Vagina (tissue), 2 donors: ENCODE measurements at regions not wholly inside any gene's neighbourhood (a gene's known extent, or its start where the extent isn't known, plus 50 kb on each side); places are given as distances from the start of the nearest gene placed in this dataset.

Experiments used
- POLR2A ChIP-seq, 2 donors: fragments of 450-650 bp; IDR thresholded peaks; one replicate each; pipeline ENCODE4 v1.6.1; 2017; ENCODE audit warnings: antibody characterized with exemption in 2 of 2, mild to moderate bottlenecking in 2 of 2, moderate library complexity in 2 of 2
- POLR2AphosphoS5 ChIP-seq, 2 donors: sonication (generic); formaldehyde crosslinking; IDR thresholded peaks; one replicate each; pipeline ENCODE4 v1.9.0; 2017; ENCODE audit warnings: antibody characterized with exemption in 2 of 2, mild to moderate bottlenecking in 2 of 2, low read depth in 1 of 2; ENCODE audit not compliant: insufficient read depth in 1 of 2
- TF ChIP-seq, protein P1 (sequence below), 3 experiments: fragments of 450-650 bp in 2 of 3; fragments of 200-600 bp in 1 of 3; sonication (generic) in 1 of 3; IDR thresholded peaks; one replicate each; pipeline ENCODE4 v1.5.1; 2017 to 2019; ENCODE audit warnings: antibody characterized with exemption in 3 of 3, mild to moderate bottlenecking in 2 of 3, moderate library complexity in 2 of 3

- TF ChIP-seq, protein P1, sequence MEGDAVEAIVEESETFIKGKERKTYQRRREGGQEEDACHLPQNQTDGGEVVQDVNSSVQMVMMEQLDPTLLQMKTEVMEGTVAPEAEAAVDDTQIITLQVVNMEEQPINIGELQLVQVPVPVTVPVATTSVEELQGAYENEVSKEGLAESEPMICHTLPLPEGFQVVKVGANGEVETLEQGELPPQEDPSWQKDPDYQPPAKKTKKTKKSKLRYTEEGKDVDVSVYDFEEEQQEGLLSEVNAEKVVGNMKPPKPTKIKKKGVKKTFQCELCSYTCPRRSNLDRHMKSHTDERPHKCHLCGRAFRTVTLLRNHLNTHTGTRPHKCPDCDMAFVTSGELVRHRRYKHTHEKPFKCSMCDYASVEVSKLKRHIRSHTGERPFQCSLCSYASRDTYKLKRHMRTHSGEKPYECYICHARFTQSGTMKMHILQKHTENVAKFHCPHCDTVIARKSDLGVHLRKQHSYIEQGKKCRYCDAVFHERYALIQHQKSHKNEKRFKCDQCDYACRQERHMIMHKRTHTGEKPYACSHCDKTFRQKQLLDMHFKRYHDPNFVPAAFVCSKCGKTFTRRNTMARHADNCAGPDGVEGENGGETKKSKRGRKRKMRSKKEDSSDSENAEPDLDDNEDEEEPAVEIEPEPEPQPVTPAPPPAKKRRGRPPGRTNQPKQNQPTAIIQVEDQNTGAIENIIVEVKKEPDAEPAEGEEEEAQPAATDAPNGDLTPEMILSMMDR (IDR thresholded peaks at IDR 0.05), result no peak
- TF ChIP-seq POLR2AphosphoS5 (IDR thresholded peaks at IDR 0.05; ENCODE audit: insufficient read depth in 1 of 2, low read depth in 1 of 2), result no peak
- TF ChIP-seq POLR2A (IDR thresholded peaks at IDR 0.05), result no peak
Measured at GRCh38 chr6:132933090-132933489, 118.7 kb downstream of the RPS12 start.
